ENCODE measurements at regions not wholly inside any gene's neighbourhood (a gene's known extent, or its start where the extent isn't known, plus 50 kb on each side); places are given as distances from the start of the nearest gene placed in this dataset.

DNA sequence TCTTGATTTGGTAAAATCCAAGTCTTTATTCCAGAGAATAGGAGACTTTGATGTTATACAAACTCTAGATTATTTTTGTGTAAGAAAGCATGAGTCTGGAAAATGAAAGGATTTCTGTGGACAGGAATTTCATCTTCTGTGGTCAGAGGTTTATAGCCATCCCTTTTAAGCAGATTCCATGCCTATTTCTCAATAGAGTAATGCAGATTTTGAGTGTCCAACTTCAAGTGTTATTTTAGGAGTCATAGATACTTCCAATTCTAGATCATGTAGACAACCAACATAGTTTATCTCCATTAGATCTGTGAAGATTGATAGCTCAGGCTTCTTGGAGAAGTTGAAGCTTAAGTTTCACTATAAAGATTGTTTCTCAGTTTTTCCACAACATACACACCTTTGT is 379.7 kb downstream of the PSAT1 start:
- TF ChIP-seq, protein P1, sequence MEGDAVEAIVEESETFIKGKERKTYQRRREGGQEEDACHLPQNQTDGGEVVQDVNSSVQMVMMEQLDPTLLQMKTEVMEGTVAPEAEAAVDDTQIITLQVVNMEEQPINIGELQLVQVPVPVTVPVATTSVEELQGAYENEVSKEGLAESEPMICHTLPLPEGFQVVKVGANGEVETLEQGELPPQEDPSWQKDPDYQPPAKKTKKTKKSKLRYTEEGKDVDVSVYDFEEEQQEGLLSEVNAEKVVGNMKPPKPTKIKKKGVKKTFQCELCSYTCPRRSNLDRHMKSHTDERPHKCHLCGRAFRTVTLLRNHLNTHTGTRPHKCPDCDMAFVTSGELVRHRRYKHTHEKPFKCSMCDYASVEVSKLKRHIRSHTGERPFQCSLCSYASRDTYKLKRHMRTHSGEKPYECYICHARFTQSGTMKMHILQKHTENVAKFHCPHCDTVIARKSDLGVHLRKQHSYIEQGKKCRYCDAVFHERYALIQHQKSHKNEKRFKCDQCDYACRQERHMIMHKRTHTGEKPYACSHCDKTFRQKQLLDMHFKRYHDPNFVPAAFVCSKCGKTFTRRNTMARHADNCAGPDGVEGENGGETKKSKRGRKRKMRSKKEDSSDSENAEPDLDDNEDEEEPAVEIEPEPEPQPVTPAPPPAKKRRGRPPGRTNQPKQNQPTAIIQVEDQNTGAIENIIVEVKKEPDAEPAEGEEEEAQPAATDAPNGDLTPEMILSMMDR (conservative IDR thresholded peaks at IDR 0.05; ENCODE audit: low read depth, low read length): no peak
- no peak for TF ChIP-seq EZH2 (IDR thresholded peaks at IDR 0.05; ENCODE audit: borderline replicate concordance, low read depth, low read length, poor library complexity, severe bottlenecking)

Measured in A673 (cell line).